Thyroid gland (tissue), 4 donors: ENCODE measurements at regions not wholly inside any gene's neighbourhood (a gene's known extent, or its start where the extent isn't known, plus 50 kb on each side); places are given as distances from the start of the nearest gene placed in this dataset.
A peak's percentile ranks its signal among the peaks of the same experiment; 100 is the strongest.

ENCODE experiments used
- DNase-seq, 2 donors: peaks; one replicate each; pipeline ENCODE4 v3.0.0-alpha.2; 2019
- H3K27ac ChIP-seq, 3 donors: fragments of 200-600 bp; sonication (generic); 1 replicate in 2 of 3; 2 replicates in 1 of 3; pipeline ENCODE4 v1.5.1; 2016 to 2019; ENCODE audit warnings: mild to moderate bottlenecking in 1 of 3, moderate library complexity in 1 of 3
- H3K27me3 ChIP-seq: fragments of 200-600 bp; sonication (generic); one replicate; pipeline ENCODE4 v1.5.1; 2019
- H3K36me3 ChIP-seq, 2 donors: fragments of 200-600 bp; sonication (generic); one replicate each; pipeline ENCODE4 v1.5.1; 2016 to 2019
- H3K4me1 ChIP-seq, 2 donors: fragments of 200-600 bp; sonication (generic); one replicate each; pipeline ENCODE4 v1.5.1; 2017 to 2019
- H3K4me3 ChIP-seq, 3 donors: fragments of 200-600 bp; sonication (generic); replicated peaks in 1 of 3; 1 replicate in 2 of 3; 2 replicates in 1 of 3; pipeline ENCODE4 v1.5.1; 2016; ENCODE audit warnings: mild to moderate bottlenecking in 1 of 3
- H3K9me3 ChIP-seq: fragments of 200-600 bp; sonication (generic); one replicate; pipeline ENCODE4 v1.5.1; 2017
- POLR2A ChIP-seq, 2 donors: fragments of 450-650 bp; IDR thresholded peaks; one replicate each; pipeline ENCODE4 v1.6.1; 2017; ENCODE audit warnings: antibody characterized with exemption in 2 of 2, mild to moderate bottlenecking in 2 of 2, moderate library complexity in 1 of 2
- WGBS, 2 donors: methylation state at CpG; one replicate each; pipeline ENCODE4 v1.1.5; 2017; 5-methylcytosine and 5-hydroxymethylcytosine counted together
- intact Hi-C: fragments of 100-400 bp; cut with DNase I; formaldehyde crosslinking; loops from one replicate; pipeline ENCODE4 v1.15.1; 2023
- TF ChIP-seq, protein P1 (sequence below), 6 experiments: fragments of 200-600 bp in 3 of 6; fragments of 450-650 bp in 3 of 6; sonication (generic) in 3 of 6; IDR thresholded peaks; one replicate each; pipeline ENCODE4 v1.5.1; 2016 to 2019; ENCODE audit warnings: antibody characterized with exemption in 6 of 6, mild to moderate bottlenecking in 2 of 6, inconsistent platforms in 1 of 6, moderate library complexity in 1 of 6

- intact Hi-C loops: no loop called here
- no peaks in the 10 kb centered on the region for H3K27me3 ChIP-seq
- H3K36me3 ChIP-seq: no peaks in the 10 kb centered on the region
- H3K27ac ChIP-seq: no peak overlapping the region
- DNase-seq: no peak
- no peak overlapping the region for H3K4me3 ChIP-seq
- no peaks in the 10 kb centered on the region for H3K4me1 ChIP-seq
- no peaks in the 10 kb centered on the region for H3K9me3 ChIP-seq
- WGBS, 2 donors: 70 to 76% methylated on average over 6 of the region's 6 CpGs
- TF ChIP-seq POLR2A (IDR thresholded peaks at IDR 0.05): no peak
- TF ChIP-seq, protein P1, sequence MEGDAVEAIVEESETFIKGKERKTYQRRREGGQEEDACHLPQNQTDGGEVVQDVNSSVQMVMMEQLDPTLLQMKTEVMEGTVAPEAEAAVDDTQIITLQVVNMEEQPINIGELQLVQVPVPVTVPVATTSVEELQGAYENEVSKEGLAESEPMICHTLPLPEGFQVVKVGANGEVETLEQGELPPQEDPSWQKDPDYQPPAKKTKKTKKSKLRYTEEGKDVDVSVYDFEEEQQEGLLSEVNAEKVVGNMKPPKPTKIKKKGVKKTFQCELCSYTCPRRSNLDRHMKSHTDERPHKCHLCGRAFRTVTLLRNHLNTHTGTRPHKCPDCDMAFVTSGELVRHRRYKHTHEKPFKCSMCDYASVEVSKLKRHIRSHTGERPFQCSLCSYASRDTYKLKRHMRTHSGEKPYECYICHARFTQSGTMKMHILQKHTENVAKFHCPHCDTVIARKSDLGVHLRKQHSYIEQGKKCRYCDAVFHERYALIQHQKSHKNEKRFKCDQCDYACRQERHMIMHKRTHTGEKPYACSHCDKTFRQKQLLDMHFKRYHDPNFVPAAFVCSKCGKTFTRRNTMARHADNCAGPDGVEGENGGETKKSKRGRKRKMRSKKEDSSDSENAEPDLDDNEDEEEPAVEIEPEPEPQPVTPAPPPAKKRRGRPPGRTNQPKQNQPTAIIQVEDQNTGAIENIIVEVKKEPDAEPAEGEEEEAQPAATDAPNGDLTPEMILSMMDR (IDR thresholded peaks at IDR 0.05): no peak
These were observed 647.5 kb upstream of the SETBP1 start for GRCh38 chr18:44033144-44033701.

DNA sequence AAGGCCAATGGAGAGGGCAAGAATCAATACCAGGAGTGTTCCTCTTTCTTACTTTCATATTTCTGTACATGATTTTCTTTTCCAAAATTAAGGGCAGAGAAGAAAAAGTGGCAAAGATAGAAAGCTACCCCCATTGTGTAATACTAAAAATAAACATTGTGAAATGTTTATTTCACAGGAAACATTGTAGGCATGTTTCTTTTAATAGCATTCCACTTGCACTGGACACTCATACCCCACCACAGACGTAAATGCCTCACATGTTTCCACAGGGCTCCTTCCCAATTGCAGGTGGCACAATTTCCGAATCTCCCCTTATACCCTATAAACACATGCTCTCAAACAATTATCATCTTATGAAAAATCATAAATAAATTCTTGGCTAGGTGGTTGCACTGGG lies 645.1 kb upstream of the SETBP1 start:
- H3K27ac ChIP-seq: no peak overlapping the region

GRCh38 chr18:44036501-44036900 lies 644.2 kb upstream of the SETBP1 start:
- no peaks in the 10 kb centered on the region for H3K9me3 ChIP-seq
- H3K27me3 ChIP-seq: no peaks in the 10 kb centered on the region
- intact Hi-C loops: no loop called here
- no peaks in the 10 kb centered on the region for H3K36me3 ChIP-seq
- no peak overlapping the region for H3K27ac ChIP-seq
- H3K4me3 ChIP-seq: no peak overlapping the region
- TF ChIP-seq, protein P1 (IDR thresholded peaks at IDR 0.05): no peak
- no peak for TF ChIP-seq POLR2A (IDR thresholded peaks at IDR 0.05)
- peak; percentile 20 to 26 for DNase-seq
- 28 to 36% methylated on average over 2 to 3 of the region's 3 CpGs for WGBS, 2 donors
- no peaks in the 10 kb centered on the region for H3K4me1 ChIP-seq

More for the DNA sequence above, 645.1 kb upstream of the SETBP1 start:
- TF ChIP-seq, protein P1 (IDR thresholded peaks at IDR 0.05): no peak
- TF ChIP-seq POLR2A (IDR thresholded peaks at IDR 0.05): no peak
- Histone ChIP-seq H3K9me3 (no peaks in the 10 kb centered on the region), H3K4me1 (no peaks in the 10 kb centered on the region), H3K27me3 (no peaks in the 10 kb centered on the region), H3K36me3 (no peaks in the 10 kb centered on the region), H3K4me3 (no peak overlapping the region)
- no peak for DNase-seq
- WGBS, 2 donors: 71 to 74% methylated on average over 2 of the region's 2 CpGs
- intact Hi-C loops: no loop called here

DNA sequence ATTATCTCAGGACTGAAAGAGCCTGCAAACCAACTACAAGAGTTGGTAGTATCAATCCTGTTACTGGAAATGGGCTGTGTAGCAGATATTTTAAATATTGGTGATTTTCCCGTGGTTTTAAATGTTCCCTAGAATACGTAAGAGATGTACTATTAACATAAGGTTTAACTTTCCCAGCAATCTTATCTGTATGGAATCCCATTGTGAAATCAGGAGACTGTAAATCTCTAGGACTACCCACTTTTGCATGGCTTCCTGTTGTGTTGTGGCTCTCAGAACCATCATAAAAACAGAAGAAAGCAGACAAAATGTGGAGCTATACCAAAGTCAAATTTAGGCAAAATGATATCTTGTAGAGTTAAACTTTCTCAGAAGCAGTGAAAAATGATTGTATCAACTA lies 641.5 kb upstream of the SETBP1 start:
- no peaks in the 10 kb centered on the region for H3K27me3 ChIP-seq
- no peaks in the 10 kb centered on the region for H3K4me1 ChIP-seq
- WGBS, 2 donors: 94 to 99% methylated on average over 2 of the region's 2 CpGs
- no peak for TF ChIP-seq POLR2A (IDR thresholded peaks at IDR 0.05)
- TF ChIP-seq, protein P1 (IDR thresholded peaks at IDR 0.05): no peak
- no peaks in the 10 kb centered on the region for H3K9me3 ChIP-seq
- DNase-seq: no peak
- intact Hi-C loops: no loop called here
- no peak overlapping the region for H3K4me3 ChIP-seq
- no peak overlapping the region for H3K27ac ChIP-seq
- no peaks in the 10 kb centered on the region for H3K36me3 ChIP-seq

DNA sequence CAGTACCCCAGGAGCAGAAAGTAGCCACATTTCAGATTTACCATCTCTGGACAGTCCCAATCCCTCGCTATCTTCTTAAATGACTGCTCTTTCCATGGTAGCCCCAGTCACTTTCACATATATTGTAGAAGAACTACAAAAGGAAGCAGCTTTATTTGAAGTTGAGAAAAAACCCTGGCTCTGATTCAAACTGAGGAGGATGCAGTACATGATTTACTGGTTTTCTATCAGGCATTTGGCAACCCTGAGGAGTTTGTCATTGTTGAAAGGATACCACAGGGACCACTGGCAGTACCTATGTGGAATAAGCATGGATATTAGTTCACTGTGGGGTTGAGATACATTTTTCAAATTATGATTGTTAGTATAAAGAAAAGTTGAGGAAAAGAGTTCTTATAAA lies 640.9 kb upstream of the SETBP1 start:
- DNase-seq: no peak
- TF ChIP-seq, protein P1 (IDR thresholded peaks at IDR 0.05): no peak
- no peak for TF ChIP-seq POLR2A (IDR thresholded peaks at IDR 0.05)
- no peaks in the 10 kb centered on the region for H3K36me3 ChIP-seq

More for the DNA sequence above, 640.9 kb upstream of the SETBP1 start:
- Histone ChIP-seq H3K4me3 (no peak overlapping the region), H3K9me3 (no peaks in the 10 kb centered on the region), H3K27ac (no peak overlapping the region), H3K4me1 (no peaks in the 10 kb centered on the region), H3K27me3 (no peaks in the 10 kb centered on the region)
- intact Hi-C loops: no loop called here
- 84 to 88% methylated on average over 1 of the region's 1 CpG for WGBS, 2 donors
